GM23338 (cell line): ENCODE measurements at regions not wholly inside any gene's neighbourhood (a gene's known extent, or its start where the extent isn't known, plus 50 kb on each side); places are given as distances from the start of the nearest gene placed in this dataset.

Experiments
- CREB1 ChIP-seq: fragments of 250-450 bp; sonication (Bioruptor Pico); IDR thresholded peaks from 2 replicates; pipeline ENCODE4 v1.5.0; 2020; ENCODE audit warnings: low read depth, mild to moderate bottlenecking, moderate library complexity
- CTCF ChIP-seq, 2 experiments: fragments of 200-600 bp in 1 of 2; sonication (generic) in 1 of 2; conservative IDR thresholded peaks; 2 replicates each; pipeline versions ENCODE4 v1.5.1 to v1.6.1; 2016 to 2017; ENCODE audit warnings: antibody characterized with exemption in 2 of 2, low read depth in 2 of 2, mild to moderate bottlenecking in 2 of 2, moderate library complexity in 1 of 2
- ETS1 ChIP-seq: IDR thresholded peaks from 2 replicates; pipeline ENCODE4 v1.6.1; 2016; ENCODE audit warnings: antibody characterized with exemption
- EZH2 ChIP-seq: fragments of 200-600 bp; sonication (generic); IDR thresholded peaks from one replicate; pipeline ENCODE4 v1.8.0; 2017; ENCODE audit warnings: antibody characterized with exemption, mild to moderate bottlenecking, low read depth; ENCODE audit not compliant: unreplicated experiment
- EZH2phosphoT487 ChIP-seq: fragments of 200-600 bp; sonication (generic); IDR thresholded peaks from one replicate; pipeline ENCODE4 v1.8.1; 2018; ENCODE audit warnings: antibody characterized with exemption; ENCODE audit not compliant: unreplicated experiment
- JUNB ChIP-seq: IDR thresholded peaks from one replicate; pipeline ENCODE4 v1.6.1; 2016; ENCODE audit warnings: antibody characterized with exemption; ENCODE audit not compliant: unreplicated experiment
- NANOG ChIP-seq: IDR thresholded peaks from 2 replicates; pipeline ENCODE4 v1.6.1; 2016; ENCODE audit warnings: antibody characterized with exemption, borderline replicate concordance
- POLR2AphosphoS5 ChIP-seq: IDR thresholded peaks from 2 replicates; pipeline ENCODE4 v1.6.1; 2016; ENCODE audit warnings: antibody characterized with exemption, low read depth
- REST ChIP-seq: IDR thresholded peaks from one replicate; pipeline ENCODE4 v1.6.1; 2018; ENCODE audit warnings: antibody characterized with exemption; ENCODE audit not compliant: unreplicated experiment
- STAT1 ChIP-seq: IDR thresholded peaks from one replicate; pipeline ENCODE4 v1.6.1; 2016; ENCODE audit warnings: antibody characterized with exemption; ENCODE audit not compliant: unreplicated experiment
- ZNF114 ChIP-seq: fragments of 250-450 bp; sonication (Bioruptor Pico); IDR thresholded peaks from 2 replicates; pipeline ENCODE4 v1.5.0; 2020; ENCODE audit warnings: mild to moderate bottlenecking, moderate library complexity
- ZNF331 ChIP-seq: fragments of 250-450 bp; sonication (Bioruptor Pico); IDR thresholded peaks from 2 replicates; pipeline ENCODE4 v1.5.0; 2020; ENCODE audit warnings: low read depth, mild to moderate bottlenecking, moderate library complexity

GRCh38 chr1:70573317-70573843, 162.3 kb downstream of the CTH start:
- TF ChIP-seq EZH2phosphoT487 (no peak), CTCF (conservative IDR thresholded peaks at IDR 0.05; ENCODE audit: low read depth in 2 of 2) (no peak), POLR2AphosphoS5 (no peak), EZH2 (no peak), STAT1 (no peak), REST (no peak), JUNB (no peak), CREB1 (CRISPR knock-in tag) (no peak), NANOG (no peak), ETS1 (no peak), ZNF331 (CRISPR knock-in tag) (no peak), ZNF114 (CRISPR knock-in tag) (no peak)
